HEK293 (cell line): ENCODE measurements at regions not wholly inside any gene's neighbourhood (a gene's known extent, or its start where the extent isn't known, plus 50 kb on each side); places are given as distances from the start of the nearest gene placed in this dataset.

Experiments used
- ATF2 ChIP-seq: fragments of 450-650 bp; formaldehyde crosslinking; IDR thresholded peaks from 2 replicates; pipeline ENCODE4 v1.5.1; 2016; ENCODE audit warnings: missing biosample characterization, missing genetic modification characterization, low read depth
- EGR2 ChIP-seq: fragments of 450-650 bp; formaldehyde crosslinking; IDR thresholded peaks from 2 replicates; pipeline ENCODE4 v1.5.1; 2016; ENCODE audit warnings: low read depth, missing biosample characterization, missing genetic modification characterization
- KLF16 ChIP-seq: fragments of 450-650 bp; formaldehyde crosslinking; IDR thresholded peaks from 2 replicates; pipeline ENCODE4 v1.5.1; 2017; ENCODE audit warnings: missing biosample characterization, missing genetic modification characterization
- KLF17 ChIP-seq: fragments of 450-650 bp; formaldehyde crosslinking; IDR thresholded peaks from 2 replicates; pipeline ENCODE4 v1.5.1; 2016; ENCODE audit warnings: missing biosample characterization, missing genetic modification characterization
- OSR2 ChIP-seq: fragments of 450-650 bp; formaldehyde crosslinking; IDR thresholded peaks from 2 replicates; pipeline ENCODE4 v1.5.1; 2016; ENCODE audit warnings: missing biosample characterization, missing genetic modification characterization
- PRDM4 ChIP-seq: fragments of 450-650 bp; formaldehyde crosslinking; IDR thresholded peaks from 2 replicates; pipeline ENCODE4 v1.5.1; 2017; ENCODE audit warnings: missing biosample characterization, missing genetic modification characterization
- RBAK ChIP-seq: fragments of 450-650 bp; formaldehyde crosslinking; IDR thresholded peaks from 2 replicates; pipeline ENCODE4 v1.5.1; 2016; ENCODE audit warnings: missing biosample characterization, missing genetic modification characterization
- REST ChIP-seq: fragments of 450-650 bp; formaldehyde crosslinking; IDR thresholded peaks from 2 replicates; pipeline ENCODE4 v1.5.1; 2016; ENCODE audit warnings: missing biosample characterization, missing genetic modification characterization
- ZBTB11 ChIP-seq: fragments of 450-650 bp; formaldehyde crosslinking; conservative IDR thresholded peaks from 2 replicates; pipeline ENCODE4 v1.5.1; 2016; ENCODE audit warnings: low read depth, missing biosample characterization, missing genetic modification characterization
- ZBTB49 ChIP-seq: fragments of 450-650 bp; formaldehyde crosslinking; IDR thresholded peaks from 2 replicates; pipeline ENCODE4 v1.5.1; 2016; ENCODE audit warnings: missing biosample characterization, missing genetic modification characterization, low read depth
- ZFP41 ChIP-seq: fragments of 450-650 bp; formaldehyde crosslinking; IDR thresholded peaks from 2 replicates; pipeline ENCODE4 v1.5.1; 2016; ENCODE audit warnings: missing biosample characterization, missing genetic modification characterization, borderline replicate concordance
- ZFP69B ChIP-seq: fragments of 450-650 bp; formaldehyde crosslinking; IDR thresholded peaks from 2 replicates; pipeline ENCODE4 v1.5.1; 2016; ENCODE audit warnings: missing biosample characterization, missing genetic modification characterization
- ZIC2 ChIP-seq: fragments of 450-650 bp; formaldehyde crosslinking; IDR thresholded peaks from 2 replicates; pipeline ENCODE4 v1.5.1; 2016; ENCODE audit warnings: missing biosample characterization, missing genetic modification characterization
- ZNF132 ChIP-seq: fragments of 450-650 bp; formaldehyde crosslinking; IDR thresholded peaks from 2 replicates; pipeline ENCODE4 v1.5.1; 2017; ENCODE audit warnings: missing biosample characterization, missing genetic modification characterization, borderline replicate concordance
- ZNF140 ChIP-seq: fragments of 450-650 bp; formaldehyde crosslinking; IDR thresholded peaks from 2 replicates; pipeline ENCODE4 v1.5.1; 2016; ENCODE audit warnings: missing biosample characterization, missing genetic modification characterization
- ZNF223 ChIP-seq: fragments of 450-650 bp; formaldehyde crosslinking; IDR thresholded peaks from 2 replicates; pipeline ENCODE4 v1.5.1; 2016; ENCODE audit warnings: missing biosample characterization, missing genetic modification characterization
- ZNF266 ChIP-seq: fragments of 450-650 bp; formaldehyde crosslinking; IDR thresholded peaks from 2 replicates; pipeline ENCODE4 v1.5.1; 2016; ENCODE audit warnings: missing biosample characterization, missing genetic modification characterization, low read depth
- ZNF292 ChIP-seq: fragments of 450-650 bp; formaldehyde crosslinking; IDR thresholded peaks from 2 replicates; pipeline ENCODE4 v1.5.1; 2016; ENCODE audit warnings: low read depth, missing biosample characterization, missing genetic modification characterization, borderline replicate concordance
- ZNF391 ChIP-seq: fragments of 450-650 bp; formaldehyde crosslinking; IDR thresholded peaks from 2 replicates; pipeline ENCODE4 v1.5.1; 2016; ENCODE audit warnings: low read depth, missing biosample characterization, missing genetic modification characterization, borderline replicate concordance
- ZNF416 ChIP-seq: fragments of 450-650 bp; formaldehyde crosslinking; IDR thresholded peaks from 2 replicates; pipeline ENCODE4 v1.5.1; 2016; ENCODE audit warnings: missing biosample characterization, missing genetic modification characterization
- ZNF488 ChIP-seq: fragments of 450-650 bp; formaldehyde crosslinking; IDR thresholded peaks from 2 replicates; pipeline ENCODE4 v1.5.1; 2016; ENCODE audit warnings: missing biosample characterization, missing genetic modification characterization
- ZNF529 ChIP-seq: fragments of 450-650 bp; formaldehyde crosslinking; IDR thresholded peaks from 2 replicates; pipeline ENCODE4 v1.5.1; 2017; ENCODE audit warnings: missing genetic modification characterization, missing biosample characterization; ENCODE audit not compliant: insufficient replicate concordance
- ZNF555 ChIP-seq: fragments of 450-650 bp; formaldehyde crosslinking; conservative IDR thresholded peaks from 2 replicates; pipeline ENCODE4 v1.5.1; 2017; ENCODE audit warnings: missing biosample characterization, mild to moderate bottlenecking, missing genetic modification characterization, inconsistent platforms
- ZNF624 ChIP-seq: fragments of 450-650 bp; formaldehyde crosslinking; IDR thresholded peaks from 2 replicates; pipeline ENCODE4 v1.5.1; 2017; ENCODE audit warnings: missing biosample characterization, missing genetic modification characterization
- ZXDB ChIP-seq: fragments of 450-650 bp; formaldehyde crosslinking; IDR thresholded peaks from 2 replicates; pipeline ENCODE4 v1.5.1; 2016; ENCODE audit warnings: missing biosample characterization, missing genetic modification characterization

GRCh38 chr18:27861539-27861938 lies 315.4 kb downstream of the CDH2 start (continued):
- TF ChIP-seq REST (tag by site-specific recombination) (no peak), ZNF140 (no peak), ZFP69B (tag by site-specific recombination) (no peak), ZNF132 (tag by site-specific recombination) (no peak), ZXDB (tag by site-specific recombination) (peak; percentile 79), RBAK (tag by site-specific recombination) (no peak), ATF2 (no peak), ZNF555 (tag by site-specific recombination) (no peak), EGR2 (tag by site-specific recombination) (no peak), ZNF266 (tag by site-specific recombination) (no peak), ZNF488 (tag by site-specific recombination) (no peak), ZNF292 (tag by site-specific recombination) (no peak), ZFP41 (no peak), ZBTB11 (tag by site-specific recombination) (no peak), ZNF391 (tag by site-specific recombination) (no peak), ZNF223 (tag by site-specific recombination) (no peak), PRDM4 (tag by site-specific recombination) (0 out of 2 replicates have a peak, but pooled peaks have one; percentile 19), KLF16 (tag by site-specific recombination) (no peak), KLF17 (tag by site-specific recombination) (no peak), OSR2 (tag by site-specific recombination) (0 out of 2 replicates have a peak, but pooled peaks have one; percentile 9), ZNF529 (tag by site-specific recombination) (no peak), ZNF624 (tag by site-specific recombination) (no peak), ZNF416 (tag by site-specific recombination) (no peak), ZIC2 (no peak), ZBTB49 (tag by site-specific recombination) (no peak)
